GM23338 (cell line): ENCODE measurements at regions not wholly inside any gene's neighbourhood (a gene's known extent, or its start where the extent isn't known, plus 50 kb on each side); places are given as distances from the start of the nearest gene placed in this dataset.

Experiments
- ATAC-seq: fragments of 200-7000 bp; cut with Tn5 transposase; 3 replicates; pipeline ENCODE4 v1.9.1; 2020
- DNase-seq: peaks from one replicate; pipeline ENCODE4 v3.0.0-alpha.2; 2015; ENCODE audit warnings: low spot score
- H2AFZ ChIP-seq: fragments of 200-600 bp; sonication (generic); 2 replicates; pipeline ENCODE4 v1.8.0; 2016; ENCODE audit warnings: antibody characterized with exemption, mild to moderate bottlenecking, moderate library complexity
- H3F3A ChIP-seq: fragments of 200-600 bp; sonication (generic); replicated peaks from 2 replicates; pipeline ENCODE4 v1.8.0; 2017; ENCODE audit warnings: antibody characterized with exemption, mixed run types, low read depth
- H3K27ac ChIP-seq: fragments of 200-600 bp; sonication (generic); 2 replicates; pipeline ENCODE4 v1.6.1; 2016; ENCODE audit warnings: low read depth
- H3K27me3 ChIP-seq: fragments of 200-600 bp; sonication (generic); 2 replicates; pipeline ENCODE4 v1.8.0; 2016; ENCODE audit warnings: mild to moderate bottlenecking, mixed run types, moderate library complexity; ENCODE audit not compliant: insufficient read depth
- H3K36me3 ChIP-seq: fragments of 200-600 bp; sonication (generic); 2 replicates; pipeline ENCODE4 v1.8.0; 2016; ENCODE audit warnings: mild to moderate bottlenecking; ENCODE audit not compliant: insufficient read depth
- H3K4me1 ChIP-seq: fragments of 200-600 bp; sonication (generic); 2 replicates; pipeline ENCODE4 v1.8.0; 2016; ENCODE audit warnings: mild to moderate bottlenecking, moderate library complexity; ENCODE audit not compliant: insufficient read depth
- H3K4me2 ChIP-seq: fragments of 200-600 bp; sonication (generic); 2 replicates; pipeline ENCODE4 v1.7.1; 2017; ENCODE audit warnings: mixed run types
- H3K4me3 ChIP-seq: fragments of 200-600 bp; sonication (generic); 2 replicates; pipeline ENCODE4 v1.6.1; 2016; ENCODE audit warnings: mixed run types
- H3K79me2 ChIP-seq: fragments of 200-600 bp; sonication (generic); replicated peaks from 2 replicates; pipeline ENCODE4 v1.8.0; 2017; ENCODE audit warnings: mild to moderate bottlenecking; ENCODE audit not compliant: insufficient read depth
- H3K9me2 ChIP-seq: fragments of 200-600 bp; sonication (generic); 2 replicates; pipeline ENCODE4 v1.8.0; 2017; ENCODE audit not compliant: insufficient read depth
- H4K20me1 ChIP-seq: fragments of 200-600 bp; sonication (generic); replicated peaks from 2 replicates; pipeline ENCODE4 v1.8.0; 2017; ENCODE audit warnings: mild to moderate bottlenecking; ENCODE audit not compliant: insufficient read depth
- H3K27ac Mint-ChIP-seq: 2 replicates; pipeline ENCODE4 v1.8.0; 2020; ENCODE audit warnings: inconsistent platforms, mild to moderate bottlenecking, moderate library complexity, mixed read lengths
- H3K27me3 Mint-ChIP-seq: 3 replicates; pipeline ENCODE4 v1.8.0; 2022; ENCODE audit warnings: low read depth, mild to moderate bottlenecking, moderate library complexity, mixed read lengths, inconsistent platforms; ENCODE audit not compliant: insufficient read depth, poor library complexity
- H3K36me3 Mint-ChIP-seq: 3 replicates; pipeline ENCODE4 v1.8.0; 2021; ENCODE audit warnings: low read depth, mild to moderate bottlenecking, inconsistent platforms, moderate library complexity, mixed read lengths
- H3K4me1 Mint-ChIP-seq: 3 replicates; pipeline ENCODE4 v1.8.0; 2020; ENCODE audit warnings: mild to moderate bottlenecking, inconsistent platforms, mixed read lengths
- H3K4me3 Mint-ChIP-seq: 3 replicates; pipeline ENCODE4 v1.8.0; 2021; ENCODE audit warnings: moderate library complexity, mild to moderate bottlenecking, inconsistent platforms, mixed read lengths
- H3K9me3 Mint-ChIP-seq: 3 replicates; pipeline ENCODE4 v1.8.0; 2020; ENCODE audit warnings: moderate library complexity, mild to moderate bottlenecking, inconsistent platforms, mixed read lengths
- CREB1 ChIP-seq: fragments of 250-450 bp; sonication (Bioruptor Pico); IDR thresholded peaks from 2 replicates; pipeline ENCODE4 v1.5.0; 2020; ENCODE audit warnings: low read depth, mild to moderate bottlenecking, moderate library complexity
- CTCF ChIP-seq, 2 experiments: fragments of 200-600 bp in 1 of 2; sonication (generic) in 1 of 2; conservative IDR thresholded peaks; 2 replicates each; pipeline versions ENCODE4 v1.5.1 to v1.6.1; 2016 to 2017; ENCODE audit warnings: antibody characterized with exemption in 2 of 2, low read depth in 2 of 2, mild to moderate bottlenecking in 2 of 2, moderate library complexity in 1 of 2
- NANOG ChIP-seq: IDR thresholded peaks from 2 replicates; pipeline ENCODE4 v1.6.1; 2016; ENCODE audit warnings: antibody characterized with exemption, borderline replicate concordance
- REST ChIP-seq: IDR thresholded peaks from one replicate; pipeline ENCODE4 v1.6.1; 2018; ENCODE audit warnings: antibody characterized with exemption; ENCODE audit not compliant: unreplicated experiment
- ZNF462 ChIP-seq: fragments of 250-450 bp; sonication (Bioruptor Pico); IDR thresholded peaks from 2 replicates; pipeline ENCODE4 v1.5.0; 2020; ENCODE audit warnings: mild to moderate bottlenecking, moderate library complexity

GRCh38 chr1:229848752-229849677 is 218.0 kb upstream of the GALNT2 start:
- H3K36me3 ChIP-seq, result no peaks in the 10 kb centered on the region
- TF ChIP-seq CTCF (conservative IDR thresholded peaks at IDR 0.05; ENCODE audit: low read depth in 2 of 2), result peak; percentile 75 to 76
- no peak for TF ChIP-seq CREB1
- H3K27me3 ChIP-seq, result no peaks in the 10 kb centered on the region
- no peaks in the 10 kb centered on the region for H3K9me2 ChIP-seq
- Mint-ChIP-seq H3K27ac (no peak overlapping the region), H3K36me3 (no peaks in the 10 kb centered on the region), H3K4me3 (no peak overlapping the region), H3K27me3 (no peaks in the 10 kb centered on the region), H3K4me1 (no peaks in the 10 kb centered on the region; the same call in 2 of the 3 replicates), H3K9me3 (no peaks in the 10 kb centered on the region)
- no peak overlapping the region for H2AFZ ChIP-seq
- no peak overlapping the region for H3K4me3 ChIP-seq
- H3K4me1 ChIP-seq, result no peaks in the 10 kb centered on the region
- H3F3A ChIP-seq, result no peaks in the 10 kb centered on the region
- no peak overlapping the region for H3K4me2 ChIP-seq
- ATAC-seq (peak; percentile 85), DNase-seq (peak; percentile 73)
- no peaks in the 10 kb centered on the region for H4K20me1 ChIP-seq
- no peaks in the 10 kb centered on the region for H3K79me2 ChIP-seq
- H3K27ac ChIP-seq, result no peak overlapping the region

GRCh38 chr1:229851511-229851910 is 215.5 kb upstream of the GALNT2 start:
- no peaks in the 10 kb centered on the region for H3K9me2 ChIP-seq
- no peaks in the 10 kb centered on the region for H3K79me2 ChIP-seq
- H2AFZ ChIP-seq, result no peak overlapping the region
- H3K4me2 ChIP-seq, result no peak overlapping the region
- no peaks in the 10 kb centered on the region for H4K20me1 ChIP-seq
- no peaks in the 10 kb centered on the region for H3F3A ChIP-seq
- H3K27ac Mint-ChIP-seq, result no peak overlapping the region
- no peak overlapping the region for H3K4me3 ChIP-seq
- H3K27ac ChIP-seq, result no peak overlapping the region
- ATAC-seq, result no peak
- no peak for DNase-seq
- H3K27me3 ChIP-seq, result no peaks in the 10 kb centered on the region
- H3K36me3 ChIP-seq, result no peaks in the 10 kb centered on the region
- no peaks in the 10 kb centered on the region for H3K4me1 ChIP-seq
- H3K9me3 Mint-ChIP-seq, result no peaks in the 10 kb centered on the region
- H3K4me1 Mint-ChIP-seq, result no peaks in the 10 kb centered on the region; the same call in 1 of the 3 replicates
- H3K36me3 Mint-ChIP-seq, result no peaks in the 10 kb centered on the region
- no peak overlapping the region for H3K4me3 Mint-ChIP-seq
- peaks cover 2% of the 10 kb centered on the region for H3K27me3 Mint-ChIP-seq
- TF ChIP-seq CTCF (conservative IDR thresholded peaks at IDR 0.05; ENCODE audit: low read depth in 2 of 2) (no peak), NANOG (no peak), ZNF462 (CRISPR knock-in tag) (no peak), REST (no peak)
